Astrocyte (in vitro differentiated cells and primary cell): ENCODE measurements at regions not wholly inside any gene's neighbourhood (a gene's known extent, or its start where the extent isn't known, plus 50 kb on each side); places are given as distances from the start of the nearest gene placed in this dataset.
"Not testable (repeated sequence)": the region's sequence is repeated elsewhere in the genome, so short reads cannot be mapped to it uniquely, and the experiment has no call there.

Experiments used
- DNase-seq: peaks from one replicate; pipeline ENCODE4 v3.0.0-alpha.2; 2010; ENCODE audit warnings: low read depth
- FAIRE-seq: peaks from 2 replicates; lab custom pipeline; 2011; peaks lifted over from hg19 to GRCh38; lab: Jason Lieb, UNC
- H2AFZ ChIP-seq: 2 replicates; pipeline ENCODE4 v1.6.0; 2012; ENCODE audit warnings: low read depth, low read length, inconsistent platforms
- H3K27ac ChIP-seq: 2 replicates; pipeline ENCODE4 v1.5.1; 2011; ENCODE audit warnings: low read depth, low read length, inconsistent platforms
- H3K27me3 ChIP-seq: 2 replicates; pipeline ENCODE4 v1.6.0; 2011; ENCODE audit warnings: low read length, inconsistent platforms; ENCODE audit not compliant: insufficient read depth
- H3K36me3 ChIP-seq: 2 replicates; pipeline ENCODE4 v1.5.1; 2011; ENCODE audit warnings: low read length, inconsistent platforms; ENCODE audit not compliant: insufficient read depth
- H3K4me1 ChIP-seq: 2 replicates; pipeline ENCODE4 v1.5.1; 2011; ENCODE audit warnings: low read length, inconsistent platforms; ENCODE audit not compliant: insufficient read depth
- H3K4me2 ChIP-seq: 2 replicates; pipeline ENCODE4 v1.6.0; 2012; ENCODE audit warnings: low read length, inconsistent platforms
- H3K4me3 ChIP-seq: 2 replicates; pipeline ENCODE4 v1.5.1; 2011; ENCODE audit warnings: low read depth, mild to moderate bottlenecking, low read length, inconsistent platforms; ENCODE audit not compliant: insufficient read depth
- H3K79me2 ChIP-seq: 2 replicates; pipeline ENCODE4 v1.6.0; 2012; ENCODE audit warnings: mild to moderate bottlenecking, low read length, inconsistent platforms; ENCODE audit not compliant: insufficient read depth
- H3K9ac ChIP-seq: 2 replicates; pipeline ENCODE4 v1.6.0; 2012; ENCODE audit warnings: mild to moderate bottlenecking, low read length, inconsistent platforms
- H3K9me3 ChIP-seq: 2 replicates; pipeline ENCODE4 v1.5.1; 2012; ENCODE audit warnings: low read depth, mild to moderate bottlenecking, low read length, inconsistent platforms; ENCODE audit not compliant: insufficient read depth
- H4K20me1 ChIP-seq: 2 replicates; pipeline ENCODE4 v1.6.0; 2012; ENCODE audit warnings: low read length, inconsistent platforms; ENCODE audit not compliant: insufficient read depth
- H3K27ac Mint-ChIP-seq: one replicate; pipeline ENCODE4 v1.8.0; 2021; ENCODE audit warnings: mild to moderate bottlenecking, mixed read lengths; ENCODE audit not compliant: unreplicated experiment
- H3K27me3 Mint-ChIP-seq: one replicate; pipeline ENCODE4 v1.8.0; 2021; ENCODE audit warnings: low read depth, mixed read lengths; ENCODE audit not compliant: unreplicated experiment
- H3K36me3 Mint-ChIP-seq: one replicate; pipeline ENCODE4 v1.8.0; 2021; ENCODE audit warnings: low read depth, mixed read lengths; ENCODE audit not compliant: unreplicated experiment
- H3K4me1 Mint-ChIP-seq: one replicate; pipeline ENCODE4 v1.8.0; 2021; ENCODE audit warnings: low read depth, mixed read lengths; ENCODE audit not compliant: unreplicated experiment
- H3K4me3 Mint-ChIP-seq: one replicate; pipeline ENCODE4 v1.8.0; 2021; ENCODE audit warnings: mild to moderate bottlenecking, moderate library complexity, mixed read lengths; ENCODE audit not compliant: unreplicated experiment
- H3K9me3 Mint-ChIP-seq: one replicate; pipeline ENCODE4 v1.8.0; 2021; ENCODE audit warnings: mild to moderate bottlenecking, mixed read lengths; ENCODE audit not compliant: unreplicated experiment
- CTCF ChIP-seq: IDR thresholded peaks from 2 replicates; pipeline ENCODE4 v1.5.1; 2011; ENCODE audit warnings: low read depth, mild to moderate bottlenecking, inconsistent platforms, low read length, moderate library complexity; ENCODE audit not compliant: insufficient read depth
- EZH2 ChIP-seq: IDR thresholded peaks from 2 replicates; pipeline ENCODE4 v1.6.1; 2012; ENCODE audit warnings: mild to moderate bottlenecking, low read length, inconsistent platforms; ENCODE audit not compliant: insufficient read depth

GRCh38 chr1:86633306-86633838, 71.0 kb upstream of the SH3GLB1 start:
- H2AFZ ChIP-seq, H3K9ac ChIP-seq, H3K4me3 Mint-ChIP-seq, H3K27ac ChIP-seq, H3K4me1 Mint-ChIP-seq, FAIRE-seq, H3K79me2 ChIP-seq, H3K4me1 ChIP-seq, DNase-seq, H3K36me3 Mint-ChIP-seq, H4K20me1 ChIP-seq, H3K27me3 Mint-ChIP-seq, H3K36me3 ChIP-seq, H3K4me3 ChIP-seq, H3K27me3 ChIP-seq, H3K27ac Mint-ChIP-seq, H3K9me3 ChIP-seq, H3K4me2 ChIP-seq: not testable (repeated sequence)
- peaks cover 17% of the 10 kb centered on the region for H3K9me3 Mint-ChIP-seq

GRCh38 chr1:86633921-86634320, 70.5 kb upstream of the SH3GLB1 start:
- H2AFZ ChIP-seq: no peak overlapping the region
- no peak overlapping the region for H3K27ac ChIP-seq
- H3K4me2 ChIP-seq: no peak overlapping the region
- Mint-ChIP-seq H3K9me3 (peaks cover 17% of the 10 kb centered on the region), H3K4me1 (no peaks in the 10 kb centered on the region), H3K27ac (no peak overlapping the region), H3K36me3 (no peaks in the 10 kb centered on the region), H3K27me3 (no peaks in the 10 kb centered on the region), H3K4me3 (no peak overlapping the region)
- no peaks in the 10 kb centered on the region for H3K27me3 ChIP-seq
- H3K4me3 ChIP-seq: no peak overlapping the region
- no peaks in the 10 kb centered on the region for H3K4me1 ChIP-seq
- no peaks in the 10 kb centered on the region for H3K9me3 ChIP-seq
- H3K79me2 ChIP-seq: no peaks in the 10 kb centered on the region
- FAIRE-seq (no peak), DNase-seq (no peak)
- no peaks in the 10 kb centered on the region for H4K20me1 ChIP-seq
- no peak overlapping the region for H3K9ac ChIP-seq
- no peaks in the 10 kb centered on the region for H3K36me3 ChIP-seq
- TF ChIP-seq EZH2 (no peak), CTCF (no peak)

- H3K4me1 Mint-ChIP-seq: no peaks in the 10 kb centered on the region
- Histone ChIP-seq H3K79me2 (no peaks in the 10 kb centered on the region), H3K4me2 (no peak overlapping the region), H3K9ac (no peak overlapping the region), H3K4me1 (no peaks in the 10 kb centered on the region), H3K4me3 (no peak overlapping the region), H2AFZ (no peak overlapping the region), H3K9me3 (no peaks in the 10 kb centered on the region), H3K27ac (no peak overlapping the region), H3K27me3 (no peaks in the 10 kb centered on the region), H3K36me3 (no peaks in the 10 kb centered on the region), H4K20me1 (no peaks in the 10 kb centered on the region)
- H3K4me3 Mint-ChIP-seq: no peak overlapping the region
- H3K9me3 Mint-ChIP-seq: peaks cover 10% of the 10 kb centered on the region
- H3K27ac Mint-ChIP-seq: no peak overlapping the region
- FAIRE-seq (no peak), DNase-seq (no peak)
- H3K27me3 Mint-ChIP-seq: no peaks in the 10 kb centered on the region
- H3K36me3 Mint-ChIP-seq: no peaks in the 10 kb centered on the region
- TF ChIP-seq CTCF: no peak
- TF ChIP-seq EZH2: no peak
Observed at GRCh38 chr1:86636898-86637297, 67.5 kb upstream of the SH3GLB1 start.
